Peyer's patch (tissue), 4 donors: ENCODE measurements at regions not wholly inside any gene's neighbourhood (a gene's known extent, or its start where the extent isn't known, plus 50 kb on each side); places are given as distances from the start of the nearest gene placed in this dataset.

Experiments
- POLR2A ChIP-seq, 2 donors: fragments of 450-650 bp; IDR thresholded peaks; one replicate each; pipeline ENCODE4 v1.5.1; 2017; ENCODE audit warnings: antibody characterized with exemption in 2 of 2, mild to moderate bottlenecking in 2 of 2, moderate library complexity in 2 of 2
- TF ChIP-seq, protein P1 (sequence below), 6 experiments: fragments of 450-650 bp in 4 of 6; fragments of 200-600 bp in 2 of 6; sonication (generic) in 1 of 6; IDR thresholded peaks; one replicate each; pipeline ENCODE4 v1.5.1; 2017 to 2019; ENCODE audit warnings: antibody characterized with exemption in 6 of 6, mild to moderate bottlenecking in 3 of 6, moderate library complexity in 1 of 6

DNA sequence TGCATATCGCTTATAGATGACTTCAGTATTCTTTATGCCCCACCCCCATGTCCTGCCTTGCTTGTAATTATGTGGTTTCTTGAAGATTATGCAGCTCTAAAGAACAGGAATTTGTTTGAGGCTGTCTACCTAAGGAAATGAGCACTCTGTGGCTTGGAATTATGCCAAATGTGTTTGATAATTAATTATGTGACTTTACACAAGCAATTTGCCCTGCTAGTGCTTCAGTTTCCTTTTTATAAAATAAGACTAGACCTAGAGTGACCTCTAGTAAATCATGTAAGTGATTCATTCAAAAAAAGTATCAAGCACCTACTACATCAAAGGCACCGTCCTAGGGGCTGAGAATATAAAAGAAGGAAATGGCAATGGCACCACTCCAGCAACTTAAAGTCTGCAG lies 491.5 kb upstream of the KIRREL3 start:
- TF ChIP-seq, protein P1, sequence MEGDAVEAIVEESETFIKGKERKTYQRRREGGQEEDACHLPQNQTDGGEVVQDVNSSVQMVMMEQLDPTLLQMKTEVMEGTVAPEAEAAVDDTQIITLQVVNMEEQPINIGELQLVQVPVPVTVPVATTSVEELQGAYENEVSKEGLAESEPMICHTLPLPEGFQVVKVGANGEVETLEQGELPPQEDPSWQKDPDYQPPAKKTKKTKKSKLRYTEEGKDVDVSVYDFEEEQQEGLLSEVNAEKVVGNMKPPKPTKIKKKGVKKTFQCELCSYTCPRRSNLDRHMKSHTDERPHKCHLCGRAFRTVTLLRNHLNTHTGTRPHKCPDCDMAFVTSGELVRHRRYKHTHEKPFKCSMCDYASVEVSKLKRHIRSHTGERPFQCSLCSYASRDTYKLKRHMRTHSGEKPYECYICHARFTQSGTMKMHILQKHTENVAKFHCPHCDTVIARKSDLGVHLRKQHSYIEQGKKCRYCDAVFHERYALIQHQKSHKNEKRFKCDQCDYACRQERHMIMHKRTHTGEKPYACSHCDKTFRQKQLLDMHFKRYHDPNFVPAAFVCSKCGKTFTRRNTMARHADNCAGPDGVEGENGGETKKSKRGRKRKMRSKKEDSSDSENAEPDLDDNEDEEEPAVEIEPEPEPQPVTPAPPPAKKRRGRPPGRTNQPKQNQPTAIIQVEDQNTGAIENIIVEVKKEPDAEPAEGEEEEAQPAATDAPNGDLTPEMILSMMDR (IDR thresholded peaks at IDR 0.05) = no peak
- TF ChIP-seq POLR2A (IDR thresholded peaks at IDR 0.05) = no peak
